Testis (tissue), 2 donors: ENCODE measurements at regions not wholly inside any gene's neighbourhood (a gene's known extent, or its start where the extent isn't known, plus 50 kb on each side); places are given as distances from the start of the nearest gene placed in this dataset.

Source experiments
- DNase-seq: peaks from one replicate; pipeline ENCODE4 v3.0.0-alpha.2; 2019
- H3K27ac ChIP-seq, 2 donors: fragments of 200-600 bp; sonication (generic); one replicate each; pipeline ENCODE4 v1.5.1; 2019
- H3K27me3 ChIP-seq: fragments of 200-600 bp; sonication (generic); one replicate; pipeline ENCODE4 v1.5.1; 2019
- H3K36me3 ChIP-seq: fragments of 200-600 bp; sonication (generic); one replicate; pipeline ENCODE4 v1.5.1; 2017; ENCODE audit warnings: low read depth; ENCODE audit errors: missing control alignments
- H3K4me1 ChIP-seq: fragments of 200-600 bp; sonication (generic); one replicate; pipeline ENCODE4 v1.5.1; 2019
- H3K4me3 ChIP-seq, 2 donors: fragments of 200-600 bp; sonication (generic); one replicate each; pipeline ENCODE4 v1.5.1; 2017 to 2019
- H3K9me3 ChIP-seq: fragments of 200-600 bp; sonication (generic); one replicate; pipeline ENCODE4 v1.5.1; 2017
- CTCF ChIP-seq, 3 experiments: fragments of 450-650 bp in 2 of 3; fragments of 200-600 bp in 1 of 3; sonication (generic) in 1 of 3; IDR thresholded peaks; one replicate each; pipeline ENCODE4 v1.5.1; 2016 to 2019; ENCODE audit warnings: antibody characterized with exemption in 3 of 3, mild to moderate bottlenecking in 2 of 3, moderate library complexity in 1 of 3
- POLR2A ChIP-seq: fragments of 450-650 bp; IDR thresholded peaks from one replicate; pipeline ENCODE4 v1.6.1; 2017; ENCODE audit warnings: antibody characterized with exemption, mild to moderate bottlenecking, moderate library complexity
- WGBS, 2 donors: methylation state at CpG; one replicate each; pipeline ENCODE4 v1.1.5; 2018; 5-methylcytosine and 5-hydroxymethylcytosine counted together
- intact Hi-C: fragments of 100-400 bp; cut with DNase I; formaldehyde crosslinking; loops from one replicate; pipeline ENCODE4 v1.15.1; 2023; ENCODE audit warnings: low total_unique reads

DNA sequence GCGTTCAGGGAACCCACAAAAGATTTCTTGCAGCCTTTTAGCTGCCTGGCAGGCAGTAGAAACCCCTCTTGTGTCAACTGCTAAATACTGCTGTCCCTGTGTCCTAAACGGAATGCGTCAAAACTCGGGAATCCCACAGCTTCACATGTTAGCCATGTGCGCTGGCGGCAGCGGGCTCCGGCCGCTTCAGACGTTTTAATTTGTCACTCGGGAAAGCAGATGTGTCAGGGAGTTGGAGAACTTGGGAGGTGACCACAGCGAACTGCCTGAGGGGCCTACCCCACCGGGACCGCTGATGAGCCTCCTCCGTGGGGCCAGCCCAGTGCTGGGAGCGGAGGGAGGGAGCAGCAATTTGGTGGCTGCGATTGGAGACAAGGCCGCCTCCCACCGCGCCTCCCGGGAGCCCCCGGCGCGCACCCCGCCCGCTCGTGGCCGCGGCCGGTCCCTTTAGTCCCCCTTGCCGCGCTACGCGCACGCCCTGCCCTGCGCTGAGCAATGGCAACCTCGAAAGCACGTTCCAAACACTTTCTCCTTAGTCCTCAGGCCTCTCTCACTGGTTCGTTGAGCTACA, 146.1 kb upstream of the SATB2 start:
- no peak for TF ChIP-seq CTCF (IDR thresholded peaks at IDR 0.05)
- no peak for TF ChIP-seq POLR2A
- 33 to 38% methylated on average over 22 to 34 of the region's 39 CpGs for WGBS, 2 donors
- intact Hi-C loops: no loop called here
- Histone ChIP-seq H3K4me1 (no peaks in the 10 kb centered on the region), H3K9me3 (no peaks in the 10 kb centered on the region), H3K27ac (no peak overlapping the region), H3K36me3 (no peaks in the 10 kb centered on the region), H3K27me3 (no peaks in the 10 kb centered on the region), H3K4me3 (peak overlapping the region in 1 of 2 donors; percentile 48)
- no peak for DNase-seq

GRCh38 chr2:199602896-199603717, 145.4 kb upstream of the SATB2 start:
- no peaks in the 10 kb centered on the region for H3K27me3 ChIP-seq
- no peaks in the 10 kb centered on the region for H3K4me1 ChIP-seq
- no peaks in the 10 kb centered on the region for H3K36me3 ChIP-seq
- no peak for TF ChIP-seq CTCF (IDR thresholded peaks at IDR 0.05)
- TF ChIP-seq POLR2A: no peak
- 73 to 75% methylated on average over 15 of the region's 15 CpGs for WGBS, 2 donors
- H3K4me3 ChIP-seq: peak overlapping the region in 1 of 2 donors; percentile 48
- DNase-seq: no peak
- intact Hi-C loops: no loop called here
- H3K27ac ChIP-seq: no peak overlapping the region
- H3K9me3 ChIP-seq: no peaks in the 10 kb centered on the region

GRCh38 chr2:199602271-199602895, 144.6 kb upstream of the SATB2 start:
- H3K36me3 ChIP-seq: no peaks in the 10 kb centered on the region
- H3K27ac ChIP-seq: no peak overlapping the region
- TF ChIP-seq CTCF (IDR thresholded peaks at IDR 0.05) (peak in 1 of 3 experiments; percentile 7), POLR2A (no peak)
- no peaks in the 10 kb centered on the region for H3K4me1 ChIP-seq
- intact Hi-C loops: no loop called here
- DNase-seq: peak; percentile 26
- H3K4me3 ChIP-seq: no peak overlapping the region
- WGBS, 2 donors: 65 to 67% methylated on average over 6 of the region's 6 CpGs
- H3K27me3 ChIP-seq: no peaks in the 10 kb centered on the region
- H3K9me3 ChIP-seq: no peaks in the 10 kb centered on the region

- H3K4me3 ChIP-seq: no peak overlapping the region
- intact Hi-C loops: no loop called here
- 62 to 86% methylated on average over 1 of the region's 1 CpG for WGBS, 2 donors
Measured at GRCh38 chr2:199596549-199596948, 138.8 kb upstream of the SATB2 start.

More at GRCh38 chr2:199596549-199596948, 138.8 kb upstream of the SATB2 start:
- H3K36me3 ChIP-seq: no peaks in the 10 kb centered on the region
- TF ChIP-seq CTCF (IDR thresholded peaks at IDR 0.05) (no peak), POLR2A (no peak)
- no peaks in the 10 kb centered on the region for H3K9me3 ChIP-seq
- DNase-seq: no peak
- H3K27ac ChIP-seq: no peak overlapping the region
- no peaks in the 10 kb centered on the region for H3K27me3 ChIP-seq
- H3K4me1 ChIP-seq: no peaks in the 10 kb centered on the region
